ENCODE measurements at regions not wholly inside any gene's neighbourhood (a gene's known extent, or its start where the extent isn't known, plus 50 kb on each side); places are given as distances from the start of the nearest gene placed in this dataset.
"Not testable (repeated sequence)": the region's sequence is repeated elsewhere in the genome, so short reads cannot be mapped to it uniquely, and the experiment has no call there.

DNA sequence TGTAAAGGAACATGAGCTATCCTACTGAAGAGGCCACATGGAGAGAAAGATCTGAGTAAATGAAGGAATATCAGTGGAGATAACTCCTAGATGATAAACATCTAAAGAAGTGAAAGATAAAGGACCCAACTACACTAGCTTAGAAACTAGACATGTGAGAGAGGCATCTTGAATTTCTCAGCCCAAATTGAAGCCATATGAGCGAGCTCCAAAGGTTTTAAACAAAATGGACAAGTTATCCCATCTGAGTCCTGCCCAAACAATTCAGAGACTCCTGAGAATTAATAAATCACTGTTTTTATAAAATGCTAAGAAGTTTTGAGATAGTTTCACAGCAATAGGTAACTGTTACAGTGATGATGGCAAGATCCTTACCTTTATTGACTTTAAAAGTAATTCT, 438.9 kb downstream of the NAV3 start:
- Mint-ChIP-seq H3K27ac (no peak overlapping the region), H3K27me3 (no peaks in the 10 kb centered on the region), H3K4me3 (no peak overlapping the region), H3K9me3 (peaks cover 5% of the 10 kb centered on the region), H3K36me3 (no peaks in the 10 kb centered on the region), H3K4me1 (no peaks in the 10 kb centered on the region)
- CTCF ChIA-PET, result no interaction called here
- no peak for DNase-seq

- CTCF ChIA-PET, result no interaction called here
- Mint-ChIP-seq H3K27me3 (no peaks in the 10 kb centered on the region), H3K4me3 (no peak overlapping the region), H3K9me3 (peaks cover 10% of the 10 kb centered on the region), H3K36me3 (no peaks in the 10 kb centered on the region), H3K27ac (no peak overlapping the region), H3K4me1 (no peaks in the 10 kb centered on the region)
- DNase-seq, result no peak
These were observed 440.9 kb downstream of the NAV3 start for GRCh38 chr12:78271546-78271945.

DNA sequence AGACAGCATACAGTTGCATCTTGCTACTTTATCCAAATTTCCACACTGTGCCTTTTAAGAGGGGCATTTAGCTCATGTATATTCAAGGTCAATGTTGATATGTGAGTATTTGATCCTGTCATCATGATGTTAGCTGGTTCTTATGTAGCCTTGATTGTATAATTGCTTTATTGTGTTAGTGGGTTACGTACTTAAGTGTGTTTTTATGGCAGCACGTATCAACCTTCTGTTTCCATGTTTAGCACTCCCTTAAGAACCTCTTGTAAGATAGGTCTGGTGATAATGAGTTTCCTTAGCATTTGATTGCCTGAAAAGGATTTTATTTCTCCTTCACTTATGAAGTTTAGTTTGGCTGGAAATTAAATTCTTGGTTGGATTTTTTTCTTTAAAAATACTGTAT, 445.2 kb downstream of the NAV3 start:
- no peaks in the 10 kb centered on the region for H3K27me3 Mint-ChIP-seq
- no peaks in the 10 kb centered on the region for H3K36me3 Mint-ChIP-seq
- H3K4me1 Mint-ChIP-seq, result no peaks in the 10 kb centered on the region
- DNase-seq, result no peak
- no peak overlapping the region for H3K4me3 Mint-ChIP-seq
- H3K27ac Mint-ChIP-seq, result no peak overlapping the region
- CTCF ChIA-PET, result no interaction called here
- H3K9me3 Mint-ChIP-seq, result peaks cover 15% of the 10 kb centered on the region

GRCh38 chr12:78278706-78279190, 448.1 kb downstream of the NAV3 start:
- no peaks in the 10 kb centered on the region for H3K36me3 Mint-ChIP-seq
- no peaks in the 10 kb centered on the region for H3K27me3 Mint-ChIP-seq
- no peaks in the 10 kb centered on the region for H3K4me1 Mint-ChIP-seq
- peaks cover 15% of the 10 kb centered on the region for H3K9me3 Mint-ChIP-seq
- no peak overlapping the region for H3K27ac Mint-ChIP-seq
- no peak for DNase-seq
- no peak overlapping the region for H3K4me3 Mint-ChIP-seq
- CTCF ChIA-PET, result no interaction called here

GRCh38 chr12:78279567-78279966, 448.9 kb downstream of the NAV3 start:
- H3K4me3 Mint-ChIP-seq, result no peak overlapping the region
- H3K27me3 Mint-ChIP-seq, result no peaks in the 10 kb centered on the region
- H3K4me1 Mint-ChIP-seq, result no peaks in the 10 kb centered on the region
- DNase-seq, result no peak
- no peaks in the 10 kb centered on the region for H3K36me3 Mint-ChIP-seq
- CTCF ChIA-PET, result no interaction called here
- H3K9me3 Mint-ChIP-seq, result peaks cover 10% of the 10 kb centered on the region
- H3K27ac Mint-ChIP-seq, result no peak overlapping the region

DNA sequence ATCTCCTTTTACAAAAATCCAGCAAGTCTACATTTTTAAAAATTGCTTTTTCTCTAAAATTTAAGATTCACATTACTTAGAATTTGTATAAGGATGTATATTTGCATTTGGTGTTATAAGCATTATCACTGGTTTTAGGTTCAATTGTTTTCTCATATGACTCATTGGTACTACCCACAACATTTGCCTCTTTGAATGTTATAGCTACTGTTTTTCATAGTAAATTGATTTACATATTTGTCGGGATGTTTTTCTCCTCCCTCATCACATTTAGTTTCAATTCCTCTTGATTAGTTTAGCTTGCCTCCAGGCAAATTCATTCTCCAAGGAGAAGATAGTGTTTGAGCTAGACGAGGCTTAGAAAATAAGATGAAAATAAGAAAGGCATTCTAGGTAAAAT, 450.4 kb downstream of the NAV3 start:
- H3K27ac Mint-ChIP-seq, H3K27me3 Mint-ChIP-seq, H3K9me3 Mint-ChIP-seq, H3K4me3 Mint-ChIP-seq, H3K36me3 Mint-ChIP-seq, H3K4me1 Mint-ChIP-seq, CTCF ChIA-PET, DNase-seq: not testable (repeated sequence)

- no peaks in the 10 kb centered on the region for H3K36me3 Mint-ChIP-seq
- no peak for DNase-seq
- no peaks in the 10 kb centered on the region for H3K9me3 Mint-ChIP-seq
- no peak overlapping the region for H3K27ac Mint-ChIP-seq
- CTCF ChIA-PET, result no interaction called here
- no peak overlapping the region for H3K4me3 Mint-ChIP-seq
- no peaks in the 10 kb centered on the region for H3K27me3 Mint-ChIP-seq
- no peaks in the 10 kb centered on the region for H3K4me1 Mint-ChIP-seq
These were observed 453.7 kb downstream of the NAV3 start for GRCh38 chr12:78284417-78284816.

DNA sequence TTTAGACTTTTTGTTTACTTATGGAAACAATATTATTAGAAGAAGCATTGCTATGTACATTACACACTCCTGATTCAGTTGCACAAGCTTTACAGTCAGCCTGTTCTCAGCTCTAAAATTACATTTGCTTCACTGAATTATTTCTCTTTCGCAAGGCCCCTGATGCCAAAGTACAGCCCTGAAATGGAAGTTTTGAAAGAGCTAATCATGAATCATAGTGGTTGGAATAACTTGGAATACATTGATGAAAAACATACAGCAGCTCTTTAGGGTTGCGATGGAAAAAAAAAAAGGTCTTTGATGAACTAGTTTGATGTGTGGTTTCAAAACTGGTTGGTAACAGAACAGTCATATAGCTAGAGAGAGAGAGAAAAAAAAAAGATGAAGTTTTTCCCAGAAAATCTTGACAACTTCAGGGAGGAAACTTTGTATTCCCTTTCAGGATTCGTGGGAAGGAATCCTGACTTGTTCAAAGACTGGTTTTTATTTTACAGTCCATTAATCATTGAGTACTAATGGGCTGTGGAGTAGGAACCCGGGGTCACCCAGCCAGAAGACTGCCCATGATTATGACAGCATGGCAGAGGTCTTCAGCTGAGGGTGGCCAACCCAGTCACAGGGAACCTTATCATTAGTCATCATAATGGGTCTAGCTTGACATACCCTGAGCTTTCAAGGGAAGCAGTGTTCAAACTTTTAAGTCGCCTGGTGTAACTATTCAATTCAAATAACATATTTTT, 460.1 kb downstream of the NAV3 start:
- H3K9me3 Mint-ChIP-seq, result no peaks in the 10 kb centered on the region
- CTCF ChIA-PET, result interaction anchor here (0.6 kb wide), 1 partner anchor 733 kb away, joined by 3 read pairs; no protein-coding TSS in a partner anchor
- no peaks in the 10 kb centered on the region for H3K4me1 Mint-ChIP-seq
- H3K27me3 Mint-ChIP-seq, result no peaks in the 10 kb centered on the region
- H3K4me3 Mint-ChIP-seq, result no peak overlapping the region
- no peak for DNase-seq
- no peaks in the 10 kb centered on the region for H3K36me3 Mint-ChIP-seq
- H3K27ac Mint-ChIP-seq, result no peak overlapping the region

- no peak for DNase-seq
- Mint-ChIP-seq H3K36me3 (no peaks in the 10 kb centered on the region), H3K4me3 (no peak overlapping the region), H3K27ac (no peak overlapping the region), H3K27me3 (no peaks in the 10 kb centered on the region), H3K4me1 (no peaks in the 10 kb centered on the region), H3K9me3 (peaks cover 2% of the 10 kb centered on the region)
- CTCF ChIA-PET, result no interaction called here
These were observed 462.5 kb downstream of the NAV3 start for GRCh38 chr12:78293059-78293686.

- CTCF ChIA-PET, H3K27ac Mint-ChIP-seq, H3K9me3 Mint-ChIP-seq, H3K4me1 Mint-ChIP-seq, H3K27me3 Mint-ChIP-seq, H3K4me3 Mint-ChIP-seq, DNase-seq, H3K36me3 Mint-ChIP-seq: not testable (repeated sequence)
These were observed 470.6 kb downstream of the NAV3 start for GRCh38 chr12:78301282-78301681.

DNA sequence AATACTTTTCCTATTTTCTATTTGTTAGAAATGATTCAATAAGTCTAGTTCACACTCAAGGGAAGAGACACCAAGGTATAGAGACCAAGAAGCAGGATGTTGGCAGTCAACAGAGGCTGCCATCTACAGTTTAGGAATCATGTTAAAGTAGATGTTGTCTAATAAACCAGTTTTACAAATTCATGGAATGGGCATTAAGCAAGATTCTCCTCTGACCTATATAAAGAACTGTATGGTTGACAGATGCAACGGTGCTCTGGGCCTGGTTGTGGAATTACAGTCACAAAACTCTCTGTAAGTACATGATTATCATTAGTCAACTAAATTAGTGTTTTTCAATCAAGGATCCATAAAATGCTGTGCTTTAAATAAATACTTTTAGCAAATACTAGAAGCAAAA, 475.1 kb downstream of the NAV3 start:
- DNase-seq, result no peak
- Mint-ChIP-seq H3K4me1 (no peaks in the 10 kb centered on the region), H3K27ac (no peak overlapping the region), H3K9me3 (no peaks in the 10 kb centered on the region), H3K36me3 (no peaks in the 10 kb centered on the region), H3K4me3 (no peak overlapping the region), H3K27me3 (no peaks in the 10 kb centered on the region)
- CTCF ChIA-PET, result no interaction called here

- Mint-ChIP-seq H3K9me3 (no peaks in the 10 kb centered on the region), H3K36me3 (no peaks in the 10 kb centered on the region), H3K27me3 (no peaks in the 10 kb centered on the region), H3K27ac (no peak overlapping the region), H3K4me3 (no peak overlapping the region), H3K4me1 (no peaks in the 10 kb centered on the region)
- CTCF ChIA-PET, result no interaction called here
- DNase-seq, result no peak
These were observed 475.5 kb downstream of the NAV3 start for GRCh38 chr12:78306236-78306635.

DNA sequence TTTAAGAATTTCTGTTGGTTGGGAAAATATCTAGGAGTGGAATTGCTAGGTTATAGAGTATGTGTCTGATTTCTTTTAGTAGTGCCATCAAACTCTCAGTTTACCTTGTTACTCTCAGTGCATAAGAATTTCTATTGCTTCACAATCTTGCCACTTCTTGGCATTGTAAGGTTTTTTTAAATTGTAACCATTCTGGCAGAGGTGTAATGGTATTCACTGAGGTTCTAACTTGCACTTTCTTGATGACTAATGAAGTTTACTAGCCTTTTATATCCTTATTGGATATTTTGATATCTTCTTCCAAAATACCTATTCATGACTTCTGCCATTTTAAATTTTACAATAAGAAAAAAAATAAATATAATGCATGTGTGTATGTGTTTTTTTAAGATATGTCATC, 478.0 kb downstream of the NAV3 start:
- H3K27me3 Mint-ChIP-seq, result no peaks in the 10 kb centered on the region
- no peaks in the 10 kb centered on the region for H3K4me1 Mint-ChIP-seq
- H3K9me3 Mint-ChIP-seq, result no peaks in the 10 kb centered on the region
- no peak overlapping the region for H3K4me3 Mint-ChIP-seq
- no peaks in the 10 kb centered on the region for H3K36me3 Mint-ChIP-seq
- no peak overlapping the region for H3K27ac Mint-ChIP-seq
- CTCF ChIA-PET, result no interaction called here
- no peak for DNase-seq

- CTCF ChIA-PET, result no interaction called here
- DNase-seq, result no peak
- Mint-ChIP-seq H3K36me3 (no peaks in the 10 kb centered on the region), H3K27me3 (no peaks in the 10 kb centered on the region), H3K27ac (no peak overlapping the region), H3K4me3 (no peak overlapping the region), H3K4me1 (no peaks in the 10 kb centered on the region), H3K9me3 (no peaks in the 10 kb centered on the region)
These were observed 484.3 kb downstream of the NAV3 start for GRCh38 chr12:78315028-78315427.

GRCh38 chr12:78316136-78316535, 485.4 kb downstream of the NAV3 start:
- H3K9me3 Mint-ChIP-seq, result no peaks in the 10 kb centered on the region
- H3K27me3 Mint-ChIP-seq, result no peaks in the 10 kb centered on the region
- no peak overlapping the region for H3K4me3 Mint-ChIP-seq
- no peaks in the 10 kb centered on the region for H3K4me1 Mint-ChIP-seq
- CTCF ChIA-PET, result no interaction called here
- DNase-seq, result no peak
- H3K27ac Mint-ChIP-seq, result no peak overlapping the region
- no peaks in the 10 kb centered on the region for H3K36me3 Mint-ChIP-seq

All from activated naive CD4-positive, alpha-beta T cell treated with anti-CD3 and anti-CD28 coated beads, Interleukin-2, amount 10 ng/mL, durations not matched to agents 7 days and 5 days (primary cell).